ENCODE measurements at regions not wholly inside any gene's neighbourhood (a gene's known extent, or its start where the extent isn't known, plus 50 kb on each side); places are given as distances from the start of the nearest gene placed in this dataset.

DNA sequence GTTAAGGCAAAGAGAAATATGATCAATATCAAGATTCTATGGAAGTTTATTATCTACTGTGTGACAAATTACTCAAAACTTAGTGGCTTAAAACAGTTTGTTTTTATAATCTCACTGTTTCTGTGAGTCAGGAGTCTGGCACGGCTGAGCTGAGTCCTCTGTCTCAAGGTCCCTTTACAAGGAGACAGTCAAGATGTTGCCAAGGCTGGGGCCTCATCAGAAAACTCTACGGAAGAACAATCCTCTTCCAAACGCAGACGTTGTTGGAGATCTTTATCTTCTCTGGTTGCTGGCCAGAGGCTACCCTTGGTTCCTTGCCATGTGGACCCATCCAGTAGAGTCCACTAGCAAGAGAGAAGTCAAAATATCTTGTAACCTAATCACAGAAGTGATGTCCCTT lies 100.6 kb upstream of the CCND2 start:
- no peak for TF ChIP-seq EZH2 (IDR thresholded peaks at IDR 0.05; ENCODE audit: low read depth)
- TF ChIP-seq, protein P1, sequence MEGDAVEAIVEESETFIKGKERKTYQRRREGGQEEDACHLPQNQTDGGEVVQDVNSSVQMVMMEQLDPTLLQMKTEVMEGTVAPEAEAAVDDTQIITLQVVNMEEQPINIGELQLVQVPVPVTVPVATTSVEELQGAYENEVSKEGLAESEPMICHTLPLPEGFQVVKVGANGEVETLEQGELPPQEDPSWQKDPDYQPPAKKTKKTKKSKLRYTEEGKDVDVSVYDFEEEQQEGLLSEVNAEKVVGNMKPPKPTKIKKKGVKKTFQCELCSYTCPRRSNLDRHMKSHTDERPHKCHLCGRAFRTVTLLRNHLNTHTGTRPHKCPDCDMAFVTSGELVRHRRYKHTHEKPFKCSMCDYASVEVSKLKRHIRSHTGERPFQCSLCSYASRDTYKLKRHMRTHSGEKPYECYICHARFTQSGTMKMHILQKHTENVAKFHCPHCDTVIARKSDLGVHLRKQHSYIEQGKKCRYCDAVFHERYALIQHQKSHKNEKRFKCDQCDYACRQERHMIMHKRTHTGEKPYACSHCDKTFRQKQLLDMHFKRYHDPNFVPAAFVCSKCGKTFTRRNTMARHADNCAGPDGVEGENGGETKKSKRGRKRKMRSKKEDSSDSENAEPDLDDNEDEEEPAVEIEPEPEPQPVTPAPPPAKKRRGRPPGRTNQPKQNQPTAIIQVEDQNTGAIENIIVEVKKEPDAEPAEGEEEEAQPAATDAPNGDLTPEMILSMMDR (conservative IDR thresholded peaks at IDR 0.05) = no peak

All from PC-9 (cell line).